BLaER1 treated with 17β-estradiol and CSF1 and Interleukin-3, amounts not matched to agents 10 nM and 100 nM (cell line): ENCODE measurements at regions not wholly inside any gene's neighbourhood (a gene's known extent, or its start where the extent isn't known, plus 50 kb on each side); places are given as distances from the start of the nearest gene placed in this dataset.
A peak's percentile ranks its signal among the peaks of the same experiment; 100 is the strongest.

Experiments used
- H3K27ac ChIP-seq, 11 experiments: shearing (Covaris generic); formaldehyde crosslinking; 2 replicates each; pipeline ENCODE4 v1.8.1; 2022
- H3K27me3 ChIP-seq, 11 experiments: shearing (Covaris generic); formaldehyde crosslinking; 2 replicates each; pipeline ENCODE4 v1.8.1; 2022
- H3K36me3 ChIP-seq, 11 experiments: shearing (Covaris generic); formaldehyde crosslinking; 2 replicates each; pipeline ENCODE4 v1.8.1; 2022
- H3K4me1 ChIP-seq, 10 experiments: shearing (Covaris generic); formaldehyde crosslinking; 2 replicates each; pipeline ENCODE4 v1.8.1; 2022
- H3K4me2 ChIP-seq, 11 experiments: shearing (Covaris generic); formaldehyde crosslinking; 2 replicates each; pipeline ENCODE4 v1.8.1; 2022
- H3K4me3 ChIP-seq, 10 experiments: shearing (Covaris generic); formaldehyde crosslinking; 2 replicates each; pipeline ENCODE4 v1.8.1; 2022
- H3K9ac ChIP-seq, 11 experiments: shearing (Covaris generic); formaldehyde crosslinking; 2 replicates each; pipeline ENCODE4 v1.8.1; 2022
- H3K9me3 ChIP-seq, 11 experiments: shearing (Covaris generic); formaldehyde crosslinking; replicated peaks in 1 of 11; 2 replicates each; pipeline ENCODE4 v1.8.1; 2022
- H4K20me1 ChIP-seq, 11 experiments: shearing (Covaris generic); formaldehyde crosslinking; 2 replicates each; pipeline ENCODE4 v1.8.1; 2022
- Cebpa-rat ChIP-seq, 11 experiments: shearing (Covaris generic); IDR thresholded peaks; 2 replicates each; pipeline ENCODE4 v1.8.1; 2022

DNA sequence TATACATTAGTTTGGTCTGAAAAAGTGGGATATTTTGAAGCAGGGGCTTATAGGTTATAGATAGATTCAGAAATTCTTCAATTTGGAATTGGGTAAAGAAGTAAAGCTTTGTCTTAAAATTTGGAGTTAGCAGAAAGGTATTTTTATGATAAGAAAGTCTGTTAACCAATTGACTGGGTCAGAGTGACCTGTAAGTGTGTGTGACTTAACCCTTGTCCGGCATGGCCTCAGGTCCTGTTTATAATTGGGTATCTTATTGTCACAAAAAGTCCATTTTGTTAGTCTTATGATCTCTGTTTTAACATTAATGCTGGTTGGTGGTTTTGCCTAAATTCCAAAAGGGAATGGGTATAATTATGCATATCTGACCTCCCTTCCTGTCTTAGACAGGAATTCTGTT lies 444.2 kb upstream of the NAALADL2 start:
- no peak for TF ChIP-seq Cebpa-rat (IDR thresholded peaks at IDR 0.05)
- Histone ChIP-seq H3K9me3 (no peaks in the 10 kb centered on the region), H3K27ac (no peak overlapping the region), H3K36me3 (no peaks in the 10 kb centered on the region), H4K20me1 (no peaks in the 10 kb centered on the region), H3K4me1 (no peaks in the 10 kb centered on the region), H3K27me3 (no peaks in the 10 kb centered on the region), H3K4me3 (no peak overlapping the region), H3K4me2 (no peak overlapping the region), H3K9ac (no peak overlapping the region)

DNA sequence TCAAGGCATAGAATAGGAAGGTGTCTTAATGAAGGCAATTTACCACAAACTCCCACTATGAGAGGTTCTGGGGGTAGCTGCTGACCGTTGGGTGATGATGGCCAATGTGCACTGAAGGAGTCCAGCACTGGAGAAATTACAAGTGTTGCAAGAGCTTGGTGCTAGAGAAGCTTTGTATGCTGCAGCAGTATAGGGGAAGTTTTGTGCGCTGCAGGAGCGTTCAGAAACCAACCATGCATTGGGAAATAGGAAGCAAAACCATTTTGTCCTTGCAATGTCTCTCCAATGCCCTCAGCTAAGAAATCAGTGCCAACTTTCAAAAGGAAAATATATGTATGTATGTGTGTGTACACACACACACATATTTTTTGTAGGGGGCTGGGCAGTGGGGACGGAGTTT lies 441.6 kb upstream of the NAALADL2 start:
- Histone ChIP-seq H3K4me2 (no peak overlapping the region), H3K9ac (no peak overlapping the region), H4K20me1 (no peaks in the 10 kb centered on the region), H3K27ac (no peak overlapping the region), H3K4me1 (no peaks in the 10 kb centered on the region), H3K9me3 (no peaks in the 10 kb centered on the region), H3K4me3 (no peak overlapping the region), H3K36me3 (no peaks in the 10 kb centered on the region), H3K27me3 (no peaks in the 10 kb centered on the region)
- no peak for TF ChIP-seq Cebpa-rat (IDR thresholded peaks at IDR 0.05)

DNA sequence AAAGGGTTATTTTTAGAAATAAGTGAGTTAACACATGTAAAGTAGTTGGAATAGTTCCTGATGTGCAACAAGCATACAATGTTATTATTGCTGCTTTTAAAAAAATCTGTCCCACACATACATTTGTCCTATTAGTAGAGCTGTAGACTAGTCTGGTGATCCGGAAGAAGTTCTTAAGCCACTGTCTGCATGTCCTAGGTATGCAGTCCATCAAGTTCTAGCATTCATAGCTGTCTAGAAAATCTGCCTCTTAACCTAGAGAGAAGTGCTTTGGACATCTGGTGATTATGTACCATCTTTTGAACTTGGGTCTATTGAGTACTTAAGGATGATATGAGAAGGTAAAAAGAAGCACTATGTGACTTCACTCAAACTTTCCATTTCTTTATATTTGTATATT lies 439.9 kb upstream of the NAALADL2 start:
- Histone ChIP-seq H3K27me3 (no peaks in the 10 kb centered on the region), H3K4me1 (no peaks in the 10 kb centered on the region), H3K36me3 (no peaks in the 10 kb centered on the region), H3K4me3 (no peak overlapping the region), H3K9ac (no peak overlapping the region), H4K20me1 (no peaks in the 10 kb centered on the region), H3K27ac (no peak overlapping the region), H3K4me2 (no peak overlapping the region), H3K9me3 (no peaks in the 10 kb centered on the region)
- no peak for TF ChIP-seq Cebpa-rat (IDR thresholded peaks at IDR 0.05)

DNA sequence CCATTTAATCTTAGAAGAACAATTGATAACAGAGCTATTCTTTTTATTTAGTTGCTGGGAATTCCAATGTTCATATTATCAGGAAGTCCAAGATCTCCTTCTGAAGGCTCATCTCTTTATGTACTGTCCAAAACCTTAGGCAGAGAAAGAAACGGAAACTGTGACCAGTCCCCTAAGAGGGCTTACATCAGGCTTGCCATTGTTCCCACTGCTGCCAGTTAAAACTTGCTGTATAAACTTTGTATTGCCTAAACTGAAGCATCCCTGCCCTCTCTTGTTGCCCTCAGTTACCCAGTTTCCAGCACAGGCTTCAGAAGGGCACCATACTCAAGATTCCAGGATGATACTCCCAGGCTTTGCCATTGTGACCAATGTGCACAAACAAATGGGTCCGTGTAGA lies 435.2 kb upstream of the NAALADL2 start:
- Histone ChIP-seq H3K4me2 (no peak overlapping the region), H3K27ac (no peak overlapping the region), H3K27me3 (no peaks in the 10 kb centered on the region), H4K20me1 (no peaks in the 10 kb centered on the region), H3K4me1 (no peaks in the 10 kb centered on the region), H3K4me3 (no peak overlapping the region), H3K9me3 (no peaks in the 10 kb centered on the region), H3K36me3 (no peaks in the 10 kb centered on the region), H3K9ac (no peak overlapping the region)
- no peak for TF ChIP-seq Cebpa-rat (IDR thresholded peaks at IDR 0.05)

DNA sequence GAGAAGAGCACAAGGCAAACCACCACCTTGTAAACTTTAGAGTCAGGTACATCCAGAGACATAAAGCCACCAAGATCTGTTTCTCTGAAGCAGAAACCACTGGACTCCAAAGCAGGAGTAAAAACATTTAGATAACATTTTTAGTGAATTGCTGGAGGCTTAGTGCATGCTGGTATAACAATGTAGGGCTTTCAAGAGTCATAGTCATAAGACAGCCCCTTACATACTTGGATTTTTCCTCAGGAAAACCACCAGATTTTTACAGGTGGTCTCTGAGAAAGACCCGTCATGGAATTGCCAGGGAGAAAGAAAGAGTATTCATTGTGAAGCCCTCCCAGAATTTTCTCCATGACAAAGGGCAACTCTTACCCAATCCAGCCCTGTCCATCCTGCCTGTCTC lies 434.5 kb upstream of the NAALADL2 start:
- Histone ChIP-seq H3K9me3 (no peaks in the 10 kb centered on the region), H3K36me3 (no peaks in the 10 kb centered on the region), H3K4me1 (no peaks in the 10 kb centered on the region), H3K9ac (no peak overlapping the region), H3K27me3 (no peaks in the 10 kb centered on the region), H4K20me1 (no peaks in the 10 kb centered on the region), H3K4me2 (no peak overlapping the region), H3K4me3 (no peak overlapping the region), H3K27ac (no peak overlapping the region)
- no peak for TF ChIP-seq Cebpa-rat (IDR thresholded peaks at IDR 0.05)

DNA sequence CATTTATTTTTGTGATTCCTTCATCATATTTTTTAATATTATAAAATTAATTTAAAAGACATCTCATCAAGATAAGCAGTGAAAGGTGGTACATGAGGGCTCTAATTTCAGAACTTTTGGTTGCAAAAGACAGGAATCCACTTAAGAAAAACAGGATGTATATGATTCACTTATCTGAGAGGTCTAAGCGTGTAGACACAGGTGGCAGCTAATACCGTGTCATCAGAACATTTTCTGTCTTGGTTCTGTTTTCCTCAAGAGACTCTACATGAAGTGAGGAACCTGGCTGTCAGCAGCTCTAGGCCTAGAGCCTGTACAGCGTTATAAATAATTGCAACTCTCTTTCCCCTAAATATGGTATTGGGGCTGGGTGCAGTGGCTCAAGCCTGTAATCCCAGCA lies 433.7 kb upstream of the NAALADL2 start:
- no peak overlapping the region for H3K4me2 ChIP-seq
- H3K27ac ChIP-seq, result no peak overlapping the region
- TF ChIP-seq Cebpa-rat (IDR thresholded peaks at IDR 0.05), result no peak
- no peak overlapping the region for H3K4me3 ChIP-seq
- H4K20me1 ChIP-seq, result no peaks in the 10 kb centered on the region
- H3K4me1 ChIP-seq, result no peaks in the 10 kb centered on the region
- no peak overlapping the region for H3K9ac ChIP-seq
- no peaks in the 10 kb centered on the region for H3K9me3 ChIP-seq
- no peaks in the 10 kb centered on the region for H3K36me3 ChIP-seq
- no peaks in the 10 kb centered on the region for H3K27me3 ChIP-seq

DNA sequence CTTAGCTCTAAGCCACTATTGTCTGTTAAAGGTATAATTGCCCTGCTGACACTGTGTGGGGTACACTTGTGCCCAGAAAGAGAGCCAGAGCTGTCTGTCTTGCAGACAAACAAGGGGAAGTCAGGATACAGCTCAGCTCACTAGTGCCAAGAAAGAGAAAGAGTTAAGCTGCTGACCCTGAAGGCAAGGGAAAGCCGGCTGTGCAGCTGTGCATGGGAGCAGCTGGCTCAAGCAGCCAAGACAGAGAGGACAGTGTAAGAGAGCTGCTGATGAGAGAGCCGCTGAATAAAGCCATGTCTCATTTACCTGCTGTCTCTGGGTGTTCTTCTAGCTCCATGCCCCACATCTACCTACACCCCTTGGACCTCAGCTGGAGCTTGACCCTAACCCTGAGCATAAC lies 428.1 kb upstream of the NAALADL2 start:
- Histone ChIP-seq H3K27me3 (peaks cover 0 to 10% (median 0%) of the 10 kb centered on the region in 11 experiments; a peak in 2 of 22 replicates), H3K27ac (no peak overlapping the region), H3K4me1 (0 out of 20 replicates have a peak, but pooled peaks cover 0 to 3% (median 0%) of the 10 kb centered on the region in 10 experiments), H4K20me1 (no peaks in the 10 kb centered on the region), H3K9me3 (no peaks in the 10 kb centered on the region), H3K4me2 (no peak overlapping the region), H3K4me3 (no peak overlapping the region), H3K9ac (no peak overlapping the region), H3K36me3 (no peaks in the 10 kb centered on the region)
- no peak for TF ChIP-seq Cebpa-rat (IDR thresholded peaks at IDR 0.05)

DNA sequence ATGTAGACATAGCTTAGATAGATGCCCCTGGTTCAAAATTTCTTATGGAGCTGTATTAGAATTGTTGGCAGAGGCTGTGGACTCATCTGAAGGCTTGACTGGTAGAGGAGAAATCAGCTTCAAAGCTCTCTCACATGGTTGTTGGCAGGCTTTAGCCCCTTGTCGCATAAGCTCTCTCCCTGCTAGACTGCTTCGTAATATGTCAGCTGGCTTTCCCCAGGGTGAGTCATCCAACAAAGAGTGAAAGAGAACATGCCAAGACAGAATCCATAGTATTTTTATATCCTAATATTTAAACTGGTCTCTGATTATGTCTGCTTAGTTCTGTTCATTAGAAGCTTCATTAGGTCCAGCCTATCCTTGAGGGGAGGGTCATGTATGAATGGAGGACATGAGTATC lies 427.4 kb upstream of the NAALADL2 start:
- H3K4me2 ChIP-seq, result no peak overlapping the region
- H3K27me3 ChIP-seq, result peaks cover 0 to 11% (median 0%) of the 10 kb centered on the region in 11 experiments; a peak in 2 of 22 replicates
- no peaks in the 10 kb centered on the region for H3K9me3 ChIP-seq
- no peak for TF ChIP-seq Cebpa-rat (IDR thresholded peaks at IDR 0.05)
- peaks cover 0 to 10% (median 0%) of the 10 kb centered on the region in 10 experiments; a peak in 1 of 20 replicates for H3K4me1 ChIP-seq
- no peak overlapping the region for H3K4me3 ChIP-seq
- H4K20me1 ChIP-seq, result no peaks in the 10 kb centered on the region
- H3K36me3 ChIP-seq, result no peaks in the 10 kb centered on the region
- H3K27ac ChIP-seq, result no peak overlapping the region
- H3K9ac ChIP-seq, result no peak overlapping the region

DNA sequence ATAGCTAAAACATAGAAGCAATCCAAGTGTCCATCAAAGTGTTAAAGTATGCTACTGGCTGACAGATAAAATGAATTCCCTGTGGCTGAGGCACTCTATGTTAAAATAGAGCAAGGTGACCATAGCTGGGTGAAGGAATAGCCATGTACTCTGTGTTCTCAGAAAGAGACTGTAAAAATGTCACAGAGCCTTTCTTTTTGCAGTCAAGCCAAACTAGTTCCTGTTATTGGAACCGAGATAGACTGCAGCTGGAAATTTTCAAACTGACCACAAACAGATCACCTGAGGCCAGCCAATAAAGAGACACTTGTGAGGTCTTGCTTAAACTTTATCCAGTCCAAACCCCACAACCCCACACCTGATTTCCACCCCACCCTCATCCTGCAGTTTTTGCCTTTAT lies 422.8 kb upstream of the NAALADL2 start:
- Histone ChIP-seq H3K4me1 (peaks cover 11 to 26% (median 16%) of the 10 kb centered on the region in 10 experiments), H3K27ac (no peak overlapping the region), H3K36me3 (no peaks in the 10 kb centered on the region), H3K9me3 (no peaks in the 10 kb centered on the region), H3K4me2 (peak overlapping the region in 2 of 11 experiments; percentile 8 to 18; a peak in 2 of 22 replicates), H3K4me3 (no peak overlapping the region), H4K20me1 (peaks cover 0 to 5% (median 0%) of the 10 kb centered on the region in 11 experiments; a peak in 2 of 22 replicates), H3K27me3 (peaks cover 0 to 17% (median 4%) of the 10 kb centered on the region in 11 experiments; a peak in 8 of 22 replicates), H3K9ac (no peak overlapping the region)
- TF ChIP-seq Cebpa-rat (IDR thresholded peaks at IDR 0.05), result no peak

DNA sequence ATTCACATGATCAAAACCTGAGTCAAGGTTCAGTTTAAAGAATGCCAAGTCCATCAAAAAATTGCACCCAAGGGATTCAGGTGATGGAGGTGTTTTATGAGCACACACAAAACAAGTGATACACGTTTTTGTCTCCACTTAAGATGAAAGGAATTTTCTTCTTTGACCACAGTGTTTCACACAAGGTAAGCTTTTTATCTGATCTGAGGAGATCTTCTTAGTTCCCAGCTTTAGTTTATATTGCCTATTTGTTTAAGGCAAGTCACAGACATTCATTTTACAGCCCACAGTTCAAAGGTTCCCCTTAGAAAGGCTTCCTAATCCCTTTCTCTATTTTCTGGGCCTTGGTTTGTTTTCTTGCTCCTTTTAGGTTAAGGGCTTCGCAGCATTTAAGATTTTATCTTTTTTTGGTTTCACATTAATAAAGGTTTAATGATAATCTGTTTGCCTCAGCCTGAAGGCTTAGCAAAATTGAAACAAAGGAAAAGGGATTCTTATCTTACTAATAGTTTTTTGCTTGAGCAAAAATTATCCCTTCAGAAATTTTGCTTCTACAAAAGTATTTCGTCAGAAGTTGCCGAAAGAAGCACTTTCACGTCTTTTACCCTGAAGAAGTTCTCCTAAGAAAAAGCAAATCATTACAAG lies 420.5 kb upstream of the NAALADL2 start:
- H3K4me3 ChIP-seq, result 0 out of 20 replicates have a peak overlapping the region, but pooled peaks of 1 of the 10 experiments have one; percentile 19
- H3K4me1 ChIP-seq, result peaks cover 18 to 35% (median 24%) of the 10 kb centered on the region in 10 experiments
- H3K36me3 ChIP-seq, result no peaks in the 10 kb centered on the region
- H3K9ac ChIP-seq, result no peak overlapping the region
- no peak overlapping the region for H3K27ac ChIP-seq
- no peak for TF ChIP-seq Cebpa-rat (IDR thresholded peaks at IDR 0.05)
- peaks cover 0 to 5% (median 0%) of the 10 kb centered on the region in 11 experiments; a peak in 2 of 22 replicates for H4K20me1 ChIP-seq
- H3K4me2 ChIP-seq, result peak overlapping the region in 5 of 11 experiments; percentile 86 to 96 (median 89); a peak in 9 of 22 replicates
- H3K27me3 ChIP-seq, result peaks cover 0 to 38% (median 9%) of the 10 kb centered on the region in 11 experiments; a peak in 11 of 22 replicates
- H3K9me3 ChIP-seq, result no peaks in the 10 kb centered on the region
